GM19324 (cell line): ENCODE measurements at regions not wholly inside any gene's neighbourhood (a gene's known extent, or its start where the extent isn't known, plus 50 kb on each side); places are given as distances from the start of the nearest gene placed in this dataset.

ENCODE experiments used
- ATAC-seq: cut with Tn5 transposase; IDR thresholded peaks from one replicate; pipeline ENCODE4 v1.9.1; 2021; ENCODE audit warnings: mild to moderate bottlenecking, moderate library complexity; ENCODE audit not compliant: unreplicated experiment, low FRiP score

GRCh38 chr5:45189481-45189880 is 380.7 kb downstream of the MRPS30 start:
- ATAC-seq = no peak

- ATAC-seq = no peak
Measured at GRCh38 chr5:45195026-45195425, 386.3 kb downstream of the MRPS30 start.
